Neural cell (in vitro differentiated cells): ENCODE measurements at regions not wholly inside any gene's neighbourhood (a gene's known extent, or its start where the extent isn't known, plus 50 kb on each side); places are given as distances from the start of the nearest gene placed in this dataset.

Experiments used
- CTCF ChIP-seq: fragments of 450-650 bp; IDR thresholded peaks from 2 replicates; pipeline ENCODE4 v1.5.1; 2014; ENCODE audit warnings: antibody characterized with exemption, mild to moderate bottlenecking, moderate library complexity; ENCODE audit not compliant: poor library complexity, severe bottlenecking
- EP300 ChIP-seq: fragments of 450-650 bp; conservative IDR thresholded peaks from 2 replicates; pipeline ENCODE4 v1.6.1; 2014; ENCODE audit warnings: antibody characterized with exemption, mild to moderate bottlenecking, moderate library complexity; ENCODE audit not compliant: poor library complexity, severe bottlenecking
- EZH2 ChIP-seq: fragments of 200-600, 300-800 bp; shearing (Covaris generic), sonication (generic); IDR thresholded peaks from 2 replicates; pipeline ENCODE4 v1.6.1; 2014; ENCODE audit warnings: antibody characterized with exemption, low read length, borderline replicate concordance, mild to moderate bottlenecking; ENCODE audit not compliant: insufficient read depth, poor library complexity, severe bottlenecking
- MXI1 ChIP-seq: fragments of 450-650 bp; conservative IDR thresholded peaks from 2 replicates; pipeline ENCODE4 v1.6.1; 2014; ENCODE audit warnings: antibody characterized with exemption, mild to moderate bottlenecking; ENCODE audit not compliant: poor library complexity, severe bottlenecking
- POLR2AphosphoS5 ChIP-seq: IDR thresholded peaks from 2 replicates; pipeline ENCODE4 v1.6.1; 2012
- REST ChIP-seq: IDR thresholded peaks from 2 replicates; pipeline ENCODE4 v1.6.1; 2012; ENCODE audit warnings: borderline replicate concordance
- SMC3 ChIP-seq: fragments of 450-650 bp; conservative IDR thresholded peaks from 2 replicates; pipeline ENCODE4 v1.6.1; 2014; ENCODE audit warnings: antibody characterized with exemption, mild to moderate bottlenecking, moderate library complexity; ENCODE audit not compliant: poor library complexity
- TAF1 ChIP-seq: IDR thresholded peaks from 2 replicates; pipeline ENCODE4 v1.6.1; 2012; ENCODE audit warnings: low read depth

- TF ChIP-seq CTCF = no peak
- no peak for TF ChIP-seq POLR2AphosphoS5
- TF ChIP-seq MXI1 = no peak
- TF ChIP-seq EZH2 = no peak
- TF ChIP-seq EP300 = no peak
- no peak for TF ChIP-seq REST
- no peak for TF ChIP-seq SMC3
- TF ChIP-seq TAF1 = no peak
Measured at GRCh38 chr9:104276709-104277245, 182.7 kb downstream of the SMC2 start.
